DMS153 (cell line): ENCODE measurements at regions not wholly inside any gene's neighbourhood (a gene's known extent, or its start where the extent isn't known, plus 50 kb on each side); places are given as distances from the start of the nearest gene placed in this dataset.

Experiments used
- DNase-seq: peaks from one replicate; lab custom pipeline; 2025; lab: John Stamatoyannopoulos, UW

GRCh38 chr4:19720610-19721009 lies 531.1 kb upstream of the SLIT2 start:
- no peak for DNase-seq

GRCh38 chr4:19720190-19720589 lies 531.5 kb upstream of the SLIT2 start:
- no peak for DNase-seq

- DNase-seq = no peak
These were observed 539.8 kb upstream of the SLIT2 start for GRCh38 chr4:19711871-19712270.

- no peak for DNase-seq
These were observed 543.8 kb upstream of the SLIT2 start for GRCh38 chr4:19707876-19708275.

- DNase-seq = no peak
These were observed 548.3 kb upstream of the SLIT2 start for GRCh38 chr4:19703391-19703790.

GRCh38 chr4:19700992-19701391 lies 550.7 kb upstream of the SLIT2 start:
- no peak for DNase-seq

- DNase-seq = no peak
These were observed 552.7 kb upstream of the SLIT2 start for GRCh38 chr4:19698961-19699360.

GRCh38 chr4:19694812-19695211 lies 556.9 kb upstream of the SLIT2 start:
- no peak for DNase-seq

- DNase-seq = no peak
These were observed 557.7 kb upstream of the SLIT2 start for GRCh38 chr4:19693936-19694570.

GRCh38 chr4:19689511-19689910 lies 562.2 kb upstream of the SLIT2 start:
- DNase-seq = no peak

- DNase-seq = no peak
These were observed 565.2 kb upstream of the SLIT2 start for GRCh38 chr4:19686456-19686855.

GRCh38 chr4:19684084-19684483 lies 567.6 kb upstream of the SLIT2 start:
- DNase-seq = no peak

GRCh38 chr4:19683426-19683825 lies 568.3 kb upstream of the SLIT2 start:
- DNase-seq = no peak

GRCh38 chr4:19677211-19677610 lies 574.5 kb upstream of the SLIT2 start:
- DNase-seq = no peak

- no peak for DNase-seq
These were observed 576.4 kb upstream of the SLIT2 start for GRCh38 chr4:19675172-19675811.

GRCh38 chr4:19659101-19659500 lies 592.6 kb upstream of the SLIT2 start:
- DNase-seq = no peak

- DNase-seq = no peak
These were observed 593.8 kb upstream of the SLIT2 start for GRCh38 chr4:19657856-19658255.

GRCh38 chr4:19655666-19656065 lies 596.0 kb upstream of the SLIT2 start:
- DNase-seq = no peak

GRCh38 chr4:19650903-19651864 lies 600.5 kb upstream of the SLIT2 start:
- DNase-seq = no peak

- DNase-seq = no peak
These were observed 606.1 kb upstream of the SLIT2 start for GRCh38 chr4:19645589-19645988.

GRCh38 chr4:19636451-19636850 lies 615.3 kb upstream of the SLIT2 start:
- no peak for DNase-seq

GRCh38 chr4:19631814-19632213 lies 619.9 kb upstream of the SLIT2 start:
- DNase-seq = no peak

GRCh38 chr4:19623866-19624265 lies 627.8 kb upstream of the SLIT2 start:
- no peak for DNase-seq
